SIG-M5 treated with dmso at 0.1 percent for 504 hours (cell line): ENCODE measurements at regions not wholly inside any gene's neighbourhood (a gene's known extent, or its start where the extent isn't known, plus 50 kb on each side); places are given as distances from the start of the nearest gene placed in this dataset.
A peak's percentile ranks its signal among the peaks of the same experiment; 100 is the strongest.
"Not testable (repeated sequence)": the region's sequence is repeated elsewhere in the genome, so short reads cannot be mapped to it uniquely, and the experiment has no call there.

ENCODE experiments used
- DNase-seq: peaks from one replicate; lab custom pipeline; 2025; ENCODE audit not compliant: unreplicated experiment; lab: John Stamatoyannopoulos, UW

DNA sequence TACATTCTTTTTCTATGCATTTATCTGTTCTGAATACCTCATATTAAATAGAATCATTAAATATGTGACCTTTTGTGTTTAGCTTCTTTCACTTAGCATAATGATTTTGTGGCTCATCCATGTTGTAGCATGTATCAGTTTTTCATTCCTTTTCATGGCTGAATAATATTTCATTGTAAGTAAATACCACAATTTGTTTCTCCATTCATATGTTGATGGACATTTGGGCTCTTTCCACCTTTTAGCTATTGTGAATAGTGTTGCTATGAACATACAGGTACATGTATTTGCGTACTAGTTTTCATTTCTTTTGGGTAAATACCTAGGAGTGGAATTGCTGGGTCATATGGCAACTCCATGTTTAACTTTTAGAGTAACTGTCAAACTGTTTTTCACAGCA, 85.1 kb downstream of the GNL3L start:
- no peak for DNase-seq

DNA sequence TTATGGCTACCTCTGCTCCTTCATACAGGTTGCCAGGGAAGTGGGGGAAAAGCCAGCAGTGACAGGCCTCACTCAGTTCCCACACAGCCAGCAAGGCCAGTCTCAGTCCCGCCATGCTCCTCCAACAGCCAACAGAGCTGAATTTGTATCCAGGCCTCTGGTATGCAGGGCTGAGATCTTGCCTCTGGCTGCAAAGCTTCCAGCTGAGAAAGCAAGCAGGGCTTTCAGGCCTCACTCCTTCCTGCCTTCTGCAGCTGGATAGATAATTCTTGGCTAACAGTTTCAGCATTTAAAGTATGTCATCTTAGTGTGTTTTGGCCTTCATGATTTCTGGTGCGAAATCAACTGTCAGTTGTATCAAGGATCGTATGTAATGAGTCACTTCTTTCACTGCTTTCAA, 103.6 kb downstream of the GNL3L start:
- no peak for DNase-seq

GRCh38 chrX:54639018-54639345, 109.0 kb downstream of the GNL3L start:
- no peak for DNase-seq

GRCh38 chrX:54639346-54640102, 109.5 kb downstream of the GNL3L start:
- peak; percentile 90 for DNase-seq

DNA sequence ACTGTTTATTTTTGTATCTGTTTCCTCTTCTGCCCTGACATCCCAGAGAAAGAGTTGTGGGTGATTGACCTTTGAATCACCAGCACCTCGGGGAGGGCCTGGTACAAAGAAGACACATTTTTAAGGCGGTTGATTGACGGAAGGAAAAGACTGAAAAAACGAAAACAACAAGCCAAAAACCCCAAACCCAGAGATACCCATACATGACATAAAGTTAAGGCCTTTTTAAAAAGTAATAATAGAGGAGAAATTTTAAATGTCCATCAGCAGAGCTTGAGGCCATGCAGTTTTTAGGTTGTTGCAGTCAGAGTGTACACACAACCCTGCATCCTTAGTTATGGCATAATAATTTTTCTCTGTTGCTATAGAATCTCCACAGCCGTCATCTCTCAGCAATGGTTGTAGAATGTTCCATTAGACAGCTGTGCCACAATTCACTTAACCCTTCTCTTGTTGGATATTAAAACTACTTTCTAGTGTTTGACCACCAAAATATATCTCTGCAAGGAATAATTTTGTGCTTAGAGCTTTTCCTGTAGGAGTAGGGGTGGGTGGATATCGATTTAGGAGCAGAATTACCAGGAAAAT, 110.2 kb downstream of the GNL3L start:
- DNase-seq = no peak

- DNase-seq = peak; percentile 71
Observed at GRCh38 chrX:54640736-54641135, 110.7 kb downstream of the GNL3L start.

DNA sequence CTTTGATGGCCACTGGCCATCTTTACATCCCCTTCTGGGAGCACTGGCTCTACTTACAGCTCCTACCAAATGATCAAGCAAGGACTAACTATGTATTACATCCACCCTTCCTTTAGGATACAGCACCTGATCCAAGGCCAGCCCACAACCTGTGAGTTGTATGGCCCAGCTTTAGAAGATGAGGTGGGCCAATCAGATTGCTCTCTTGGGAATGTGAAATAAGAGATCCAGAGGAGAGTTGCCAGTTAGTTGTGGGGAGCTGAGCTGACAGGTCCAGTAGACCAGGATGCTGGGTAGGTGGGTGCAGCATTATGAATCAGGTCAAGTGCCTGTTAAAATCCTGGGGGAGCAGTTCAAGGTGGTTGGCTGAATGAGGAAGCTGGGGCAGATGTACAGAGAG, 111.5 kb downstream of the GNL3L start:
- no peak for DNase-seq

DNA sequence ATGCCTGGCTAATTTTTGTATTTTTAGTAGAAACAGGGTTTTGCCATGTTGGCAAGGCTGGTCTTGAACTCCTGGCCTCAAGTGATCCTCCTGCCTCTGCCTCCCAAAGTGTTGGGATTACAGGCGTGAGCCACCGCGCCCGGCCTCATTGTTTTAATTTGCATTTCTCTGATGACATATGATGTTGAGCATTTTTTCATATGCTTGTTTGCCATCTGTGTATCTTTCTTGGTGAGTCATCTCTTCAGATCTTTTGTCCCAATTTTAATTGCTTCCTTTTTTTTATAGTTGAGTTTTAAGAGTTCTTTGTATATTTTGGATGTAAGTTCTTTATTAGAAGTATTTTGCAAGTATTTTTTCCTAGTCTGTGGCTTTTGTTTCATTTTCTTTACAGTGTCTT, 117.6 kb downstream of the GNL3L start:
- not testable (repeated sequence) for DNase-seq

GRCh38 chrX:54659547-54659946, 129.5 kb downstream of the GNL3L start:
- no peak for DNase-seq

DNA sequence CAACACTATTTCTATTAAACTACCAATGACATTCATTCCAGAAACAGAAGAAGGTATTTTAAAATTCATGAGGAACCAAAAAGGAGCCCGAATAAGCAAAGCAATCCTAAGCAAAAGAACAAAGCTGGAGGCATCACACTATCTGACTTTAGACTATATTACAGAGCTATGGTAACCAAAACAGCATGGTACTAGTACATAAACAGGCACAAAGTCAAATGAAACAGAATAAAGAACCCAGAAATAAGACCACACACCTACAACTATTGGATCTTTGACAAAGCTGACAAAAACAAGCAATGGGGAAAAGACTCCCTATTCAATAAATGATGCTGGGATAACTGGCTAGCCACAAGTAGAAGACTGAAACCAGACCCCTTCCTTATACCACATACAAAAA, 122.3 kb downstream of the ITIH6 start:
- DNase-seq = no peak

DNA sequence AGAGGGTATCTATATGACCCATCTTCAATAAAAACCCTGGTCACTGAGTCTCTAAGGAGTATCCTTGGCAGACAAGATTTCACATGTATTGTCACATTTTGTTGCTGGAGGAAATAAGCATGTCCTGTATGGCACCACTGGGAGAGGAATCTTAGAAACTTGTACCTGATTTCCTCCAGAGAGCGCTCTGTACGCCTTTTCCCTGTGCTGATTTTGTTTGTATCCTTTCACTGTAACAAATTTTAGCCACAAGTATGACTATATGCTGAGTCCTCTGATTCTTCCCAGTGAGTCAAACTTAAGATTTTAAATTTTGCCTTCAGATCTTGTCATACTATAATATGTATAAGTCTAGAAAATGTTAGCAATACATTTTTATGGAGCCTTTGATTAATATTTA, 102.8 kb downstream of the ITIH6 start:
- DNase-seq = no peak

DNA sequence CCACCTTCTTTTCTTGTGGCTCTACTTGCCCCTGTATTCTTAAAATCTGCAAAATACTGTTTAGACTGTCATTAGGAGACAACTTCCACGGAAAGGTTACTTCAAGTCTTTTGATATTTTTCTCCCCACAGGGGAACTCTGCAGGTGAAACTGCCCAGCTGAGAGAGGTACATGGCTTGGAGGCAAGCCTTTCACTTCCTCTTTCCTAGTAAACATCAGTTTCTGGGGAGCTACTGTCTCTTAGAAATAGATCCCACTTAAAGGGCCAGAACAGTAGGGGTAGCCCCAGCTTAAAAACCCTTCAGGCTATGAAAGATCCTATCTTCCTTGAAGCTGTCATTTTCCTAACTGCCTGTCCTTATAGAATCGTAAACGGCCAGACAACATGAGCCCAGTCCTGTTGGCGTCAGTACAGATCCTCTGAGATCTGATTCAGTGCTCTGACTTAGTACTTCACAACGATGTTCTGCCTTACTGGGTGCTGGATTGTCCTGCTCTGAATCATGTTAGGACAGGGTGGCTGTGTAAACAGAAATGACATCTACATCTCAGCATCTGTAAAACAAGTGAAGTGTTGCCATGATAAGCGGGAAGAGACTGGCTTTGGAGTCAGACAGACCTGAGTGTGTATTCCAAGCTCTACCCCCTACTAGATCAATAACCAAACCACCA, 102.1 kb downstream of the ITIH6 start:
- DNase-seq = no peak
